ENCODE measurements at regions not wholly inside any gene's neighbourhood (a gene's known extent, or its start where the extent isn't known, plus 50 kb on each side); places are given as distances from the start of the nearest gene placed in this dataset.

- DNase-seq (ENCODE audit: low spot score): no peak
These were observed 82.6 kb upstream of the DHX15 start for GRCh38 chr4:24666816-24667477.

- DNase-seq (ENCODE audit: low spot score): no peak
These were observed 84.6 kb upstream of the DHX15 start for GRCh38 chr4:24668956-24669355.

GRCh38 chr4:24669751-24670150 lies 85.4 kb upstream of the DHX15 start:
- DNase-seq (ENCODE audit: low spot score): no peak

- no peak for DNase-seq (ENCODE audit: low spot score)
These were observed 87.5 kb upstream of the DHX15 start for GRCh38 chr4:24671849-24672248.

- DNase-seq (ENCODE audit: low spot score): no peak
These were observed 88.5 kb upstream of the DHX15 start for GRCh38 chr4:24672880-24673279.

- no peak for DNase-seq (ENCODE audit: low spot score)
These were observed 89.9 kb upstream of the DHX15 start for GRCh38 chr4:24674279-24674678.

- DNase-seq (ENCODE audit: low spot score): no peak
These were observed 91.5 kb upstream of the DHX15 start for GRCh38 chr4:24675721-24676389.

GRCh38 chr4:24677909-24678308 lies 93.6 kb upstream of the DHX15 start:
- no peak for DNase-seq (ENCODE audit: low spot score)

GRCh38 chr4:24680746-24681448 lies 96.5 kb upstream of the DHX15 start:
- DNase-seq (ENCODE audit: low spot score): no peak

GRCh38 chr4:24683116-24683515 lies 98.8 kb upstream of the DHX15 start:
- no peak for DNase-seq (ENCODE audit: low spot score)

- DNase-seq (ENCODE audit: low spot score): no peak
These were observed 102.7 kb upstream of the DHX15 start for GRCh38 chr4:24686866-24687692.

- no peak for DNase-seq (ENCODE audit: low spot score)
These were observed 104.1 kb upstream of the DHX15 start for GRCh38 chr4:24688453-24688852.

GRCh38 chr4:24689212-24689611 lies 104.9 kb upstream of the DHX15 start:
- DNase-seq (ENCODE audit: low spot score): no peak

- DNase-seq (ENCODE audit: low spot score): peak; percentile 47
These were observed 104.9 kb upstream of the SOD3 start for GRCh38 chr4:24690436-24690835.

- no peak for DNase-seq (ENCODE audit: low spot score)
These were observed 101.7 kb upstream of the SOD3 start for GRCh38 chr4:24693636-24694035.

- DNase-seq (ENCODE audit: low spot score): no peak
These were observed 95.3 kb upstream of the SOD3 start for GRCh38 chr4:24700118-24700517.

GRCh38 chr4:24701683-24702082 lies 93.7 kb upstream of the SOD3 start:
- no peak for DNase-seq (ENCODE audit: low spot score)

- no peak for DNase-seq (ENCODE audit: low spot score)
These were observed 93.1 kb upstream of the SOD3 start for GRCh38 chr4:24702281-24702680.

- DNase-seq (ENCODE audit: low spot score): no peak
These were observed 92.1 kb upstream of the SOD3 start for GRCh38 chr4:24703298-24703697.

GRCh38 chr4:24704149-24704548 lies 91.2 kb upstream of the SOD3 start:
- DNase-seq (ENCODE audit: low spot score): no peak

GRCh38 chr4:24705016-24705753 lies 90.2 kb upstream of the SOD3 start:
- DNase-seq (ENCODE audit: low spot score): no peak

- no peak for DNase-seq (ENCODE audit: low spot score)
These were observed 81.8 kb upstream of the SOD3 start for GRCh38 chr4:24713604-24714003.
